NCI-H1436 treated with DMSO at 0.1 percent for 48 hours (cell line): ENCODE measurements at regions not wholly inside any gene's neighbourhood (a gene's known extent, or its start where the extent isn't known, plus 50 kb on each side); places are given as distances from the start of the nearest gene placed in this dataset.

Experiments used
- DNase-seq: peaks from one replicate; lab custom pipeline; 2025; lab: John Stamatoyannopoulos, UW

- DNase-seq: no peak
These were observed 187.4 kb upstream of the SH3BP4 start for GRCh38 chr2:234764372-234764771.

GRCh38 chr2:234763002-234763873 is 188.6 kb upstream of the SH3BP4 start:
- no peak for DNase-seq

GRCh38 chr2:234761910-234762309 is 189.9 kb upstream of the SH3BP4 start:
- DNase-seq: no peak

- no peak for DNase-seq
These were observed 197.7 kb upstream of the SH3BP4 start for GRCh38 chr2:234754126-234754525.

- no peak for DNase-seq
These were observed 198.1 kb upstream of the SH3BP4 start for GRCh38 chr2:234753701-234754100.

- DNase-seq: peak; percentile 4
These were observed 198.9 kb upstream of the SH3BP4 start for GRCh38 chr2:234752966-234753365.

- no peak for DNase-seq
These were observed 200.4 kb upstream of the SH3BP4 start for GRCh38 chr2:234751275-234751973.

- DNase-seq: no peak
These were observed 203.8 kb upstream of the SH3BP4 start for GRCh38 chr2:234747833-234748559.

GRCh38 chr2:234747032-234747431 is 204.8 kb upstream of the SH3BP4 start:
- DNase-seq: no peak

- DNase-seq: no peak
These were observed 206.5 kb upstream of the SH3BP4 start for GRCh38 chr2:234745347-234745746.

GRCh38 chr2:234741976-234742375 is 209.8 kb upstream of the SH3BP4 start:
- DNase-seq: no peak

GRCh38 chr2:234739061-234739460 is 212.8 kb upstream of the SH3BP4 start:
- no peak for DNase-seq

GRCh38 chr2:234735829-234736228 is 216.0 kb upstream of the SH3BP4 start:
- DNase-seq: no peak

GRCh38 chr2:234733795-234734600 is 217.8 kb upstream of the SH3BP4 start:
- no peak for DNase-seq

GRCh38 chr2:234733093-234733489 is 218.7 kb upstream of the SH3BP4 start:
- DNase-seq: no peak

GRCh38 chr2:234732404-234733092 is 219.3 kb upstream of the SH3BP4 start:
- no peak for DNase-seq

GRCh38 chr2:234731236-234731635 is 220.6 kb upstream of the SH3BP4 start:
- DNase-seq: no peak

GRCh38 chr2:234730066-234730640 is 221.7 kb upstream of the SH3BP4 start:
- DNase-seq: no peak

- no peak for DNase-seq
These were observed 226.1 kb upstream of the SH3BP4 start for GRCh38 chr2:234725528-234726264.

GRCh38 chr2:234724850-234725249 is 227.0 kb upstream of the SH3BP4 start:
- DNase-seq: no peak
